Subcutaneous abdominal adipose tissue (tissue), 5 donors: ENCODE measurements at regions not wholly inside any gene's neighbourhood (a gene's known extent, or its start where the extent isn't known, plus 50 kb on each side); places are given as distances from the start of the nearest gene placed in this dataset.

Experiments
- H3K27ac ChIP-seq: one replicate; pipeline ENCODE4 v1.7.0; 2013; ENCODE audit warnings: low read depth, mild to moderate bottlenecking, inconsistent platforms, low read length, moderate library complexity
- H3K27me3 ChIP-seq, 5 donors: one replicate each; pipeline ENCODE4 v1.7.0; 2013; ENCODE audit warnings: low read length in 5 of 5, inconsistent platforms in 1 of 5; ENCODE audit not compliant: control insufficient read depth in 5 of 5, insufficient read depth in 4 of 5
- H3K36me3 ChIP-seq, 5 donors: one replicate each; pipeline ENCODE4 v1.7.0; 2013; ENCODE audit warnings: low read length in 5 of 5; ENCODE audit not compliant: control insufficient read depth in 5 of 5, insufficient read depth in 5 of 5
- H3K4me1 ChIP-seq, 5 donors: one replicate each; pipeline ENCODE4 v1.7.0; 2013; ENCODE audit warnings: low read length in 5 of 5, mild to moderate bottlenecking in 3 of 5, moderate library complexity in 1 of 5; ENCODE audit not compliant: control insufficient read depth in 5 of 5, insufficient read depth in 5 of 5
- H3K4me3 ChIP-seq, 5 donors: one replicate each; pipeline ENCODE4 v1.7.0; 2013; ENCODE audit warnings: low read length in 5 of 5, low read depth in 1 of 5
- H3K9ac ChIP-seq, 5 donors: one replicate each; pipeline ENCODE4 v1.7.0; 2013; ENCODE audit warnings: low read length in 5 of 5, mild to moderate bottlenecking in 4 of 5, moderate library complexity in 3 of 5
- H3K9me3 ChIP-seq, 5 donors: one replicate each; pipeline ENCODE4 v1.7.0; 2013; ENCODE audit warnings: low read length in 5 of 5; ENCODE audit not compliant: control insufficient read depth in 5 of 5
- donor health status: healthy.
- donor health status: healthy.
- donor health status: healthy.
- donor health status: healthy.
- donor health status: healthy.

GRCh38 chr3:127411083-127411727, 123.4 kb upstream of the PRR20G start:
- no peaks in the 10 kb centered on the region for H3K36me3 ChIP-seq

GRCh38 chr3:127410678-127411077, 122.8 kb upstream of the PRR20G start:
- Histone ChIP-seq H3K9ac (no peak overlapping the region), H3K27ac (no peak overlapping the region), H3K9me3 (no peaks in the 10 kb centered on the region), H3K4me3 (no peak overlapping the region), H3K4me1 (no peaks in the 10 kb centered on the region), H3K36me3 (no peaks in the 10 kb centered on the region), H3K27me3 (peaks cover 0 to 27% (median 16%) of the 10 kb centered on the region in 5 donors)

More at GRCh38 chr3:127411083-127411727, 123.4 kb upstream of the PRR20G start:
- Histone ChIP-seq H3K4me1 (no peaks in the 10 kb centered on the region), H3K27ac (no peak overlapping the region), H3K9me3 (no peaks in the 10 kb centered on the region), H3K9ac (no peak overlapping the region), H3K27me3 (peaks cover 0 to 27% (median 16%) of the 10 kb centered on the region in 5 donors), H3K4me3 (no peak overlapping the region)

DNA sequence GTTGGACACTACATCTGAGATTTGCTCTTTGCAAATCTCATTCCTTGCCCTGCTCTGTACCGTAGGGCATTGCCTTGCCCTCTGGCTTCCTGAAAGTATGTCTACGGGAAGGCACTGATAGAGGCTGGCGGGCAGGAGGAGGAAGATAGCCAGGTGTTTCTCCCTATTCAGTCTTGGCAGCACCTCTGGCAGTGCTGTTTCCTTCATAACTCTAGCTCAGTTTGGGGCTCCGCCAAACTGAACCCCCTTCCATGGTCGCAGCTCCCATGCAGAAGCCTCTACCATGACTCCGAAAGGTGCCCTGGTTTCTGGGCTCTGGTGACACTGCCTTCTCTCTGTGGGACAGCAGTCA, 122.3 kb upstream of the PRR20G start:
- H3K36me3 ChIP-seq, result no peaks in the 10 kb centered on the region
- no peaks in the 10 kb centered on the region for H3K4me1 ChIP-seq
- no peaks in the 10 kb centered on the region for H3K9me3 ChIP-seq
- H3K4me3 ChIP-seq, result no peak overlapping the region
- peaks cover 0 to 27% (median 16%) of the 10 kb centered on the region in 5 donors for H3K27me3 ChIP-seq
- no peak overlapping the region for H3K9ac ChIP-seq
- H3K27ac ChIP-seq, result no peak overlapping the region

- Histone ChIP-seq H3K4me1 (peaks cover 0 to 4% (median 0%) of the 10 kb centered on the region in 5 donors), H3K9me3 (no peaks in the 10 kb centered on the region), H3K27ac (no peak overlapping the region), H3K4me3 (no peak overlapping the region), H3K36me3 (no peaks in the 10 kb centered on the region), H3K9ac (no peak overlapping the region), H3K27me3 (peaks cover 0 to 27% (median 16%) of the 10 kb centered on the region in 5 donors)
Measured at GRCh38 chr3:127409421-127410136, 121.7 kb upstream of the PRR20G start.

DNA sequence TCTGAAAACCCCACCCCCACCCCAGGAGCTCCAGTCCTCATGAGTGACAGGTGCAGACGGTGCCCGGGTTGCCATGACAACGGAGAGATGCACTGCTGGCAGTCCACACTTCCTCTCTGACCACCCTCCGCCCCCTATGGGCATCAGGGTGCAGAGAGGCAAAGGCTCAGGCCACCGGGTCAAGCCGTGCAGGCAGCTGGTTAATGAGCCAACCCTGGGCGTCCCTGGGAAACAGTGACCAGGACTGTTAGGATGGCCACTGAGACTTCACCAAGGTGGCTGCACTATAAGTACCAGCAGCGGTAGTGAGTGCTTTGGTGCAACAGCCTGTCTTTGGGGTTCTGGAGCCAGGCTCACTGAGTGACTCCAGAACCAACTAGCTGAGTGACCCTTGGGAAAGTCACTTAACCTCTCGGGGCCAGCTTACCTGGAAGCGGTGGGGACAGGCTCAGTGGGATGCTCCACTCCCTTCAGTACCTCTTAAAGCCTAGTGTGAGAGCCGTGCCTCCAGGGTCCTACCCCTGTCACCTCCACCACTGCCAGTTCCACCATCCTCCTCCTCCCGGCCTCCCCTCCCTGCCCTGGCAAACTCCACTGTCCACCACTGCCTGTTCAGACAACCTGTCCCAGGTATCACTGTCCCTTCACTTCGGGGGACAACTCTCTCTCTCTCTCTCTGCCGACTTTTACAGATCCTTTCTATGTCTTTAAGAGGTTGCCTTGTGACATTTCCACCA, 121.0 kb upstream of the PRR20G start:
- Histone ChIP-seq H3K27me3 (peaks cover 0 to 27% (median 13%) of the 10 kb centered on the region in 5 donors), H3K27ac (no peak overlapping the region), H3K9me3 (no peaks in the 10 kb centered on the region), H3K36me3 (no peaks in the 10 kb centered on the region), H3K4me1 (peaks cover 0 to 5% (median 0%) of the 10 kb centered on the region in 5 donors), H3K4me3 (no peak overlapping the region), H3K9ac (no peak overlapping the region)

- Histone ChIP-seq H3K9ac (no peak overlapping the region), H3K9me3 (no peaks in the 10 kb centered on the region), H3K4me3 (no peak overlapping the region), H3K36me3 (no peaks in the 10 kb centered on the region), H3K27me3 (peaks cover 0 to 22% (median 10%) of the 10 kb centered on the region in 5 donors), H3K27ac (no peak overlapping the region), H3K4me1 (peaks cover 0 to 5% (median 0%) of the 10 kb centered on the region in 5 donors)
Measured at GRCh38 chr3:127408022-127408683, 120.3 kb upstream of the PRR20G start.

DNA sequence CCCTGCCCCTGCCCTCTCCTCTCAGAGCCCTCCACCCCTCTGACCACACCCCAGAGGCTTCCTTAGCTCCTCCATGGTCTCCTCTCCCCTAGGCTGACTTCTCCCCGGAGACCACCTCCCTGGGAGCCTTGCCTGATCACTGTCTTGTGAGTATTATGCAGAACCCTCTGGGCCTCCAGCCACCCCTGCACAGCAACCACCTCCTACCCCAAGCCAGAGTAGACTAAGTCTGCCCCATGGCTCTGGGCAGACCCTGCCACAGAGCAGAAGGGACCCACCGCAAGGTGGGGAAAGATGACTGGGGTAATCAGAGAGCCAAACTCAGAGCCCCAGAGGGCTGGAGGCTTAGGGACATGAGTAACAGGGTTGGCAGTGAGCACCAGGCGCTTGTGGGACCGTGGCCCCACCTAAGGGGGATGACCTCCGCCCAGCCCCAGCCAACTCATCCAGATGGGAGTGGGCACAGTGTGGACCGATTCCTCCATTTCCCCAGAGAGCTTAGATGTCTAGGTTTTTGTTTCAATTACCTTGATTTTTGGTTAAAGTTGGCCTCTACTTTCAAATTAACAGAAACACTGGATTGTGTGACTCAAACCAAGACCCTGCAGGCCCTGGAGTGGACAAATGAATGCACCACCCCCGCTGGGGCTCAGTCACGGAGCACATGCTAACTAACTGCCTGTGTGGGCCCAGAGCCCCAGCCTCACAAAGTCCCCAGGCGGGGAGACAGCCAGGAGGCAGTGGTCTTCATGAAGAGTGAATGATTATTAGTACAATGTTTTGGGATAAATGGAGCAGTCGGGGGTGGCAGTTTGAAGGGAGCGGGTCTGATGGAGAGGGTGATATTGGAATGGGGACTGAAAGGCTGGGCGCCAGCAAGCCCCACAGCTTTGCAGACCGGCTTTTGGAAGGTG, 119.4 kb upstream of the PRR20G start:
- no peaks in the 10 kb centered on the region for H3K9me3 ChIP-seq
- no peak overlapping the region for H3K27ac ChIP-seq
- H3K4me3 ChIP-seq, result no peak overlapping the region
- H3K27me3 ChIP-seq, result peaks cover 0 to 14% (median 10%) of the 10 kb centered on the region in 5 donors
- H3K36me3 ChIP-seq, result no peaks in the 10 kb centered on the region
- H3K9ac ChIP-seq, result no peak overlapping the region
- peaks cover 0 to 5% (median 0%) of the 10 kb centered on the region in 5 donors for H3K4me1 ChIP-seq

DNA sequence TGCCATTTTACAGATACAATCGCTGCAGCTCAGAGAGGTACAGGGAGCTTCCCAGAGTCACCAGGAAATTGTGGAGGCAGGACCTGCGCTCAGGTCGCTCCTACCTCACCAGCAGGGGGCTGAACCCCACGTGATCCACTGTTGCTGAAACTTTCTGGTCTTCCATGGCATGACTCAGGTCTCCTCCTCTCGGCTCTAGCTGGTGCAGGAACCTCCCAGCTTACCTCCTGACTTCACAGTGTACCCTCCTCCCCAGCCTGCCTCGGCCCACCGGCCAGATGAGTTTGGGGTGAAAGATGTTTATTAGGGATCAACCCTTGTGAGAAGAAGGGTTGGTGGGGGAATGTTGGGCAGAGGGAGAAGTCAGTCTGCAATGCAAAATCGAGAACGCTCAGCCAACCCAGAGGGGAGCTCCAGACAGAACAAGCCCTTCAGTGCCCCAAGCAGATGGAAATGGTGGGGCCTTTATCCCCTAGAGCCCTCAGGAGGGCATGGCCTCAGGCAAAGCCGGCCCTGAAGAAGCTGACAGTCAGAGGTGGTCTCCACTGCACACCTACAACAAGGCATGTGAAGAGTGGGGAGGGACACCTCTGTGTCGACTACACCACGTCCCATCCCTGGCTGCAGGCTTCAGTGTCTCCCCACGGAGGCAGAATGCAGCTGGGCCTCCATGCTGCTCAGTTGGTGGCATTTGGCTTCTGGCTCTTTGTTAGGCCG, 118.6 kb upstream of the PRR20G start:
- H3K9me3 ChIP-seq, result no peaks in the 10 kb centered on the region
- H3K27ac ChIP-seq, result no peak overlapping the region
- no peaks in the 10 kb centered on the region for H3K36me3 ChIP-seq
- H3K4me1 ChIP-seq, result peaks cover 0 to 5% (median 0%) of the 10 kb centered on the region in 5 donors
- no peak overlapping the region for H3K9ac ChIP-seq
- peaks cover 0 to 14% (median 10%) of the 10 kb centered on the region in 5 donors for H3K27me3 ChIP-seq
- no peak overlapping the region for H3K4me3 ChIP-seq

DNA sequence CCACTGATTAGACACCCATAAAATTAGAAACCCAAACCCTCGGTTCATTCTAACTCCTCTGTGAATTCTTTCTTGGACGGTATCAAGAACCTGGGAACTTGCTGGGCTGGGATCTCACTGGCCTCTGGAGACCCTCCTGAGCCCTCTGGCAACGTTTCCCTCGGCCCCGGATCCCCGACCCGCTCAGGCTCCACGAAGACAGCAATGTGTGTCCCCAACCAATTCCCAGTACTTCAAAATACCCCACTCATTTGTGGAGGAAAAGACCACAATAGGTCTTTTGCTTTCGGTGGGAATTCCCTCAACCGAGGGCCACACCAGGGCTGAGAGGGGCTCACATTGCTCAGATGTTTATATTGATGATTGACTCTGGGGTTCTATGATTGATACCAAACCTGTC, 117.9 kb upstream of the PRR20G start:
- no peaks in the 10 kb centered on the region for H3K36me3 ChIP-seq
- peaks cover 0 to 5% (median 0%) of the 10 kb centered on the region in 5 donors for H3K4me1 ChIP-seq
- H3K9me3 ChIP-seq, result no peaks in the 10 kb centered on the region
- no peak overlapping the region for H3K4me3 ChIP-seq
- H3K27me3 ChIP-seq, result peaks cover 0 to 14% (median 10%) of the 10 kb centered on the region in 5 donors
- no peak overlapping the region for H3K27ac ChIP-seq
- no peak overlapping the region for H3K9ac ChIP-seq
